PC-3 (cell line): ENCODE measurements at regions not wholly inside any gene's neighbourhood (a gene's known extent, or its start where the extent isn't known, plus 50 kb on each side); places are given as distances from the start of the nearest gene placed in this dataset.

Source experiments
- ATAC-seq: fragments of 200-7000 bp; cut with Tn5 transposase; 2 replicates; pipeline ENCODE4 v1.9.1; 2020; ENCODE audit warnings: mild to moderate bottlenecking, moderate library complexity
- BruUV-seq: library from RNA; stranded (reverse); fragments of 400-500 nt; replicated peaks from 2 replicates; lab custom pipeline; 2021; lab: Mats Ljungman, UMichigan
- CTCF ChIA-PET: fragments of 300-600 bp; sonication (Branson Sonifier 250); formaldehyde crosslinking; loops from one replicate; lab custom pipeline; 2022; ENCODE audit warnings: antibody characterized with exemption; lab: Charles Lee
- POLR2A ChIA-PET: fragments of 300-600 bp; sonication (Branson Sonifier 250); formaldehyde crosslinking; loops from one replicate; lab custom pipeline; 2022; ENCODE audit warnings: antibody characterized with exemption; ENCODE audit not compliant: unreplicated experiment; lab: Charles Lee
- DNase-seq: peaks from one replicate; pipeline ENCODE4 v3.0.0-alpha.2; 2015
- H2AFZ ChIP-seq: fragments of 300-600 bp; sonication (generic); 2 replicates; pipeline ENCODE4 v1.6.0; 2016; ENCODE audit warnings: antibody characterized with exemption, low read length
- H3F3A ChIP-seq: fragments of 300-600 bp; sonication (generic); one replicate; pipeline ENCODE4 v1.6.0; 2017; ENCODE audit warnings: antibody characterized with exemption, low read length, control low read depth, mild to moderate bottlenecking; ENCODE audit not compliant: unreplicated experiment
- H3K27ac ChIP-seq: fragments of 300-600 bp; sonication (generic); 2 replicates; pipeline ENCODE4 v1.5.1; 2016; ENCODE audit warnings: mild to moderate bottlenecking, low read length
- H3K27me3 ChIP-seq: fragments of 300-600 bp; sonication (generic); 2 replicates; pipeline ENCODE4 v1.6.1; 2016; ENCODE audit warnings: low read length, mixed read lengths
- H3K36me3 ChIP-seq: fragments of 300-600 bp; sonication (generic); 2 replicates; pipeline ENCODE4 v1.6.1; 2016; ENCODE audit warnings: low read depth, mixed run types, low read length, mixed read lengths
- H3K4me1 ChIP-seq: fragments of 300-600 bp; sonication (generic); 2 replicates; pipeline ENCODE4 v1.5.1; 2016; ENCODE audit warnings: low read length; ENCODE audit not compliant: insufficient read depth
- H3K4me2 ChIP-seq: fragments of 300-600 bp; sonication (generic); 2 replicates; pipeline ENCODE4 v1.6.0; 2016; ENCODE audit warnings: low read length
- H3K4me3 ChIP-seq: fragments of 300-600 bp; sonication (generic); 2 replicates; pipeline ENCODE4 v1.5.1; 2016; ENCODE audit warnings: mild to moderate bottlenecking, low read length, mixed read lengths
- H3K79me2 ChIP-seq: fragments of 300-600 bp; sonication (generic); 2 replicates; pipeline ENCODE4 v1.6.1; 2017; ENCODE audit warnings: low read length, mixed read lengths
- H3K9ac ChIP-seq: fragments of 300-600 bp; sonication (generic); 2 replicates; pipeline ENCODE4 v1.6.0; 2016; ENCODE audit warnings: mild to moderate bottlenecking, low read length
- H3K9me2 ChIP-seq: fragments of 300-600 bp; sonication (generic); replicated peaks from 2 replicates; pipeline ENCODE4 v1.6.1; 2016; ENCODE audit warnings: mixed run types, low read length, mixed read lengths
- H3K9me3 ChIP-seq: fragments of 300-600 bp; sonication (generic); 2 replicates; pipeline ENCODE4 v1.6.1; 2016; ENCODE audit warnings: low read length, mixed read lengths
- H4K20me1 ChIP-seq: fragments of 300-600 bp; sonication (generic); 2 replicates; pipeline ENCODE4 v1.6.1; 2016; ENCODE audit warnings: low read length, mixed read lengths
- EZH2 ChIP-seq: fragments of 300-600 bp; sonication (generic); IDR thresholded peaks from one replicate; pipeline ENCODE4 v1.6.1; 2017; ENCODE audit warnings: antibody characterized with exemption, mild to moderate bottlenecking, low read length; ENCODE audit not compliant: unreplicated experiment
- EZH2phosphoT487 ChIP-seq: fragments of 300-600 bp; sonication (generic); IDR thresholded peaks from 2 replicates; pipeline ENCODE4 v1.6.1; 2018; ENCODE audit warnings: mild to moderate bottlenecking, antibody characterized with exemption, low read length, borderline replicate concordance
- intact Hi-C: fragments of 100-400 bp; cut with micrococcal nuclease; formaldehyde crosslinking; loops from 2 replicates; pipeline ENCODE4 v1.9.0; 2023
- TF ChIP-seq, protein P1 (sequence below): fragments of 300-600 bp; sonication (generic); conservative IDR thresholded peaks from 2 replicates; pipeline ENCODE4 v1.5.1; 2017; ENCODE audit warnings: antibody characterized with exemption, low read depth, mild to moderate bottlenecking, low read length

DNA sequence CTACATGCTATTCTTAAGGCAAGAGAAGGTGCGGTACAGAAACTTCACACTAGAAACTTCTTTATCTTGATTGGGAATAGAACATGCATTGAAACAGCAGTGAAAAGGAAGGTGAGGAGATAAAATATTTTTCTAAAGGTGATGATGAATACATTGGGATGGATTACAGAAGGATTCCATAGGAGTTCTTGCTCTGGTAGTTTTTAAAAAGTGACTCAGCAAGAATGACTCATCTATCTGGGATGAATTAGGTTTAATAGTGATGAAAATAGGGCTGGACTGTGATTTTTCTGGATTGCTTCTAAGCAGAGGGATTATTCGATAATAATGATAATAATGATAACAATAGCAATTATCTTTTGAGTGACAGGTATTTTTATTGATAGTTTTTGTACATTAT is 65.6 kb upstream of the HS3ST4 start:
- intact Hi-C loops, result no loop called here
- H3K27me3 ChIP-seq, result no peaks in the 10 kb centered on the region
- ATAC-seq (no peak), DNase-seq (peak; percentile 11)
- ChIA-PET CTCF (no interaction called here), POLR2A (no interaction called here)
- no peaks in the 10 kb centered on the region for H3K9me3 ChIP-seq
- H3K4me1 ChIP-seq, result no peaks in the 10 kb centered on the region
- H3K9me2 ChIP-seq, result no peaks in the 10 kb centered on the region
- H3K27ac ChIP-seq, result no peak overlapping the region
- H2AFZ ChIP-seq, result no peak overlapping the region
- H3K36me3 ChIP-seq, result no peaks in the 10 kb centered on the region
- no peak overlapping the region for H3K4me2 ChIP-seq
- TF ChIP-seq, protein P1, sequence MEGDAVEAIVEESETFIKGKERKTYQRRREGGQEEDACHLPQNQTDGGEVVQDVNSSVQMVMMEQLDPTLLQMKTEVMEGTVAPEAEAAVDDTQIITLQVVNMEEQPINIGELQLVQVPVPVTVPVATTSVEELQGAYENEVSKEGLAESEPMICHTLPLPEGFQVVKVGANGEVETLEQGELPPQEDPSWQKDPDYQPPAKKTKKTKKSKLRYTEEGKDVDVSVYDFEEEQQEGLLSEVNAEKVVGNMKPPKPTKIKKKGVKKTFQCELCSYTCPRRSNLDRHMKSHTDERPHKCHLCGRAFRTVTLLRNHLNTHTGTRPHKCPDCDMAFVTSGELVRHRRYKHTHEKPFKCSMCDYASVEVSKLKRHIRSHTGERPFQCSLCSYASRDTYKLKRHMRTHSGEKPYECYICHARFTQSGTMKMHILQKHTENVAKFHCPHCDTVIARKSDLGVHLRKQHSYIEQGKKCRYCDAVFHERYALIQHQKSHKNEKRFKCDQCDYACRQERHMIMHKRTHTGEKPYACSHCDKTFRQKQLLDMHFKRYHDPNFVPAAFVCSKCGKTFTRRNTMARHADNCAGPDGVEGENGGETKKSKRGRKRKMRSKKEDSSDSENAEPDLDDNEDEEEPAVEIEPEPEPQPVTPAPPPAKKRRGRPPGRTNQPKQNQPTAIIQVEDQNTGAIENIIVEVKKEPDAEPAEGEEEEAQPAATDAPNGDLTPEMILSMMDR, result no peak
- TF ChIP-seq EZH2phosphoT487, result no peak
- no peak for TF ChIP-seq EZH2
- no peak overlapping the region for H3K4me3 ChIP-seq
- H4K20me1 ChIP-seq, result no peaks in the 10 kb centered on the region
- no peak overlapping the region for H3K9ac ChIP-seq
- H3F3A ChIP-seq, result no peaks in the 10 kb centered on the region
- no peaks in the 10 kb centered on the region for H3K79me2 ChIP-seq
- BruUV-seq, result no TSS peak

DNA sequence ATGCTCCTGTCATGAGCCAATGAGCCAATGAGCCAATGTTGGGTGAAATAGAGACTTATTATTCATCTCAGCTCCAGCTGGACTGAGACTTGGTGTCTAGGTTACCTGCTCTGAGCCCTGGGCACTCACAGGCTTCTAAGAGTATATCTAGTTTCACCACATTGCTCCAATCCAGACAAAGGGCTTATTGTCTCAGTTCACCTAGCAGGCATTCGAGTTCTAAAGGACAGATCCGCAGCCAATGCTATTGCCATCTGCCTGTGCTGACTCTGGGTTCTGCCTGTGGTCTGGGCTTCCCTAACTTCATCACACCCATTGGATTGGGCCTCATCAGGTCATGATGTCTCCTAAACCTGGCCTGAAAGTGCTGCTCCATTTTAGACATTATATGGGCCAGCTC is 66.1 kb upstream of the HS3ST4 start:
- H3K9me3 ChIP-seq, result no peaks in the 10 kb centered on the region
- DNase-seq, result no peak

DNA sequence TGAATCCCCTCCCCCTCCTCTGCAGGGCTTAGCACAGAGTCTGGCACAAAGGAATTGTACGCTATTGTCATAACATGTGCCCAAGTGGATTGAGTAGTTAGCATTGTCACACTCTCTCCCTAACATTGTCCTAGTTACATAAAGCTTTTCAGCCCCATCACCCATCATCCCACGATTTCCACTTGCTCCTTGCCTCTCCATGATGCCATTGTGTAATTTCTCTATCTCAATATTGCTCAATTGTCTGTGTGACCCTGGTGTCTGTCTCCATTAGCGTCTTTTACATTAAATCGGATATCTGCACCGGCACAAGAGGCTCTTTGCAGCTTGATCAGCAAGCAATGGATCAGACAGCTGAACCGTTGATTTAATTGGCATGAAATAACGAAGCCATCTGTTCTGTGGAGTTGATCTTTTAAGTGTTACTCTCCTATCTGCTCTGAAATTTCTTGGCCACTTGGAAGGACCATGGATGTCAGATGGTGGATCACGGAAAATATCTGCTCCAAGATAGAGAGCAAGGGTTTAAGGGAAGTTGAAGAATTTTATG is 77.0 kb upstream of the HS3ST4 start:
- Histone ChIP-seq H4K20me1 (no peaks in the 10 kb centered on the region), H3K79me2 (no peaks in the 10 kb centered on the region)

More for the DNA sequence above, 66.1 kb upstream of the HS3ST4 start:
- H3K4me1 ChIP-seq, result no peaks in the 10 kb centered on the region
- no peaks in the 10 kb centered on the region for H3K27me3 ChIP-seq
- H4K20me1 ChIP-seq, result no peaks in the 10 kb centered on the region
- H3K4me2 ChIP-seq, result no peak overlapping the region
- no peaks in the 10 kb centered on the region for H3K79me2 ChIP-seq
- ChIA-PET CTCF (no interaction called here), POLR2A (no interaction called here)
- H3K9ac ChIP-seq, result no peak overlapping the region
- H3K9me2 ChIP-seq, result no peaks in the 10 kb centered on the region
- H3K4me3 ChIP-seq, result no peak overlapping the region
- no peaks in the 10 kb centered on the region for H3K36me3 ChIP-seq
- no peak overlapping the region for H2AFZ ChIP-seq
- intact Hi-C loops, result no loop called here
- ATAC-seq, result no peak
- no TSS peak for BruUV-seq
- no peak for TF ChIP-seq EZH2
- H3F3A ChIP-seq, result no peaks in the 10 kb centered on the region
- H3K27ac ChIP-seq, result no peak overlapping the region

More for the DNA sequence above, 77.0 kb upstream of the HS3ST4 start:
- Histone ChIP-seq H3K27ac (no peak overlapping the region), H3K27me3 (no peaks in the 10 kb centered on the region), H3K4me3 (no peak overlapping the region), H2AFZ (no peak overlapping the region), H3K9me3 (no peaks in the 10 kb centered on the region), H3K9me2 (no peaks in the 10 kb centered on the region), H3K36me3 (no peaks in the 10 kb centered on the region), H3F3A (no peaks in the 10 kb centered on the region), H3K9ac (no peak overlapping the region), H3K4me1 (no peaks in the 10 kb centered on the region), H3K4me2 (no peak overlapping the region)
- CTCF ChIA-PET, result no interaction called here
- no peak for TF ChIP-seq EZH2phosphoT487
- TF ChIP-seq, protein P1, result no peak
- no peak for TF ChIP-seq EZH2
- POLR2A ChIA-PET, result no interaction called here
- DNase-seq (no peak), ATAC-seq (no peak)
- BruUV-seq, result no TSS peak
- intact Hi-C loops, result no loop called here
